IMR-90 (cell line): ENCODE measurements at regions not wholly inside any gene's neighbourhood (a gene's known extent, or its start where the extent isn't known, plus 50 kb on each side); places are given as distances from the start of the nearest gene placed in this dataset.

Experiments used
- ATAC-seq: fragments of 200-7000 bp; cut with Tn5 transposase; 2 replicates; pipeline ENCODE4 v1.9.1; 2020; ENCODE audit warnings: low read depth, mild to moderate bottlenecking, moderate library complexity
- BruUV-seq: library from RNA; stranded (reverse); fragments of 400-500 nt; replicated peaks from 2 replicates; lab custom pipeline; 2021; lab: Mats Ljungman, UMichigan
- CTCF ChIA-PET: fragments of 300-600 bp; formaldehyde crosslinking; extraction: SDS; loops from one replicate; lab custom pipeline; 2021; ENCODE audit warnings: antibody characterized with exemption; lab: Yijun Ruan, JAX
- POLR2A ChIA-PET: fragments of 300-600 bp; sonication (Branson Sonifier 250); formaldehyde crosslinking; loops from one replicate; lab custom pipeline; 2022; ENCODE audit warnings: antibody characterized with exemption; ENCODE audit not compliant: unreplicated experiment; lab: Charles Lee
- DNase-seq: peaks from one replicate; pipeline ENCODE4 v3.0.0; 2013
- H2AFZ ChIP-seq: replicated peaks from 2 replicates; pipeline ENCODE3; 2013; ENCODE audit warnings: low read length, mild to moderate bottlenecking; ENCODE audit not compliant: poor library complexity
- H2AK5ac ChIP-seq: 2 replicates; pipeline ENCODE4 v1.6.1; 2013; ENCODE audit warnings: low read depth, low read length, inconsistent platforms
- H2AK9ac ChIP-seq: replicated peaks from 2 replicates; pipeline ENCODE3; 2013; ENCODE audit warnings: mild to moderate bottlenecking, low read depth, low read length, moderate library complexity; ENCODE audit not compliant: poor library complexity
- H2BK120ac ChIP-seq: 2 replicates; pipeline ENCODE4 v1.6.1; 2013; ENCODE audit warnings: low read depth, low read length, inconsistent platforms
- H2BK15ac ChIP-seq: 3 replicates; pipeline ENCODE4 v1.6.1; 2013; ENCODE audit warnings: low read depth, low read length, inconsistent platforms
- H2BK20ac ChIP-seq: 2 replicates; pipeline ENCODE4 v1.6.1; 2013; ENCODE audit warnings: low read depth, mild to moderate bottlenecking, inconsistent platforms, low read length, moderate library complexity
- H2BK5ac ChIP-seq: 2 replicates; pipeline ENCODE4 v1.6.1; 2013; ENCODE audit warnings: mild to moderate bottlenecking, low read depth, low read length, inconsistent platforms; ENCODE audit not compliant: poor library complexity, severe bottlenecking
- H3K14ac ChIP-seq: replicated peaks from 2 replicates; pipeline ENCODE4 v1.6.1; 2013; ENCODE audit warnings: low read depth, low read length, inconsistent platforms
- H3K18ac ChIP-seq: 2 replicates; pipeline ENCODE4 v1.6.1; 2013; ENCODE audit warnings: low read depth, low read length, control low read depth
- H3K23ac ChIP-seq: 2 replicates; pipeline ENCODE4 v1.6.1; 2013; ENCODE audit warnings: low read depth, low read length, inconsistent platforms
- H3K27ac ChIP-seq: 2 replicates; pipeline ENCODE4 v1.5.1; 2013; ENCODE audit warnings: mild to moderate bottlenecking, control low read depth, low read length; ENCODE audit not compliant: insufficient read depth
- H3K27me3 ChIP-seq: 2 replicates; pipeline ENCODE4 v1.6.1; 2013; ENCODE audit warnings: low read length; ENCODE audit not compliant: control insufficient read depth, insufficient read depth
- H3K36me3 ChIP-seq: 2 replicates; pipeline ENCODE4 v1.6.1; 2013; ENCODE audit warnings: low read length, mixed read lengths; ENCODE audit not compliant: control insufficient read depth, insufficient read depth
- H3K4ac ChIP-seq: 2 replicates; pipeline ENCODE4 v1.6.1; 2013; ENCODE audit warnings: low read depth, low read length, inconsistent platforms
- H3K4me1 ChIP-seq: 2 replicates; pipeline ENCODE4 v1.6.1; 2013; ENCODE audit warnings: low read length, mixed read lengths; ENCODE audit not compliant: control insufficient read depth, insufficient read depth
- H3K4me2 ChIP-seq: 2 replicates; pipeline ENCODE4 v1.6.1; 2013; ENCODE audit warnings: low read depth, mild to moderate bottlenecking, control low read depth, low read length, moderate library complexity
- H3K4me3 ChIP-seq: 2 replicates; pipeline ENCODE4 v1.5.1; 2013; ENCODE audit warnings: low read depth, mild to moderate bottlenecking, control low read depth, low read length, moderate library complexity; ENCODE audit not compliant: insufficient read depth
- H3K56ac ChIP-seq: 2 replicates; pipeline ENCODE4 v1.6.1; 2013; ENCODE audit warnings: low read length, inconsistent platforms; ENCODE audit not compliant: insufficient read depth; ENCODE audit errors: extremely low read depth
- H3K79me1 ChIP-seq, 2 experiments: 2 replicates each; pipeline ENCODE4 v1.6.1; 2013; ENCODE audit warnings: low read length in 2 of 2, inconsistent platforms in 1 of 2, low read depth in 1 of 2
- H3K9ac ChIP-seq: 2 replicates; pipeline ENCODE4 v1.6.1; 2013; ENCODE audit warnings: low read depth, low read length, control low read depth
- H3K9me1 ChIP-seq: 2 replicates; pipeline ENCODE4 v1.6.1; 2013; ENCODE audit warnings: low read length, inconsistent platforms; ENCODE audit not compliant: insufficient read depth
- H3K9me3 ChIP-seq: 2 replicates; pipeline ENCODE4 v1.6.1; 2013; ENCODE audit warnings: low read length; ENCODE audit not compliant: control insufficient read depth, insufficient read depth
- H4K20me1 ChIP-seq: 2 replicates; pipeline ENCODE4 v1.6.1; 2013; ENCODE audit warnings: low read length, inconsistent platforms; ENCODE audit not compliant: insufficient read depth
- H4K5ac ChIP-seq: 2 replicates; pipeline ENCODE4 v1.6.1; 2013; ENCODE audit warnings: mild to moderate bottlenecking, low read depth, low read length, control low read depth
- H4K8ac ChIP-seq, 2 experiments: 2 replicates each; pipeline ENCODE4 v1.6.1; 2013; ENCODE audit warnings: low read depth in 2 of 2, low read length in 2 of 2, control low read depth in 1 of 2, inconsistent platforms in 1 of 2
- H4K91ac ChIP-seq: 2 replicates; pipeline ENCODE4 v1.6.1; 2013; ENCODE audit warnings: low read depth, low read length, inconsistent platforms; ENCODE audit not compliant: insufficient read depth
- BHLHE40 ChIP-seq: fragments of 150-350 bp; IDR thresholded peaks from 2 replicates; pipeline ENCODE4 v1.6.1; 2016; ENCODE audit warnings: mild to moderate bottlenecking, low read depth, low read length
- CEBPB ChIP-seq: IDR thresholded peaks from 2 replicates; pipeline ENCODE4 v1.6.1; 2012; ENCODE audit warnings: low read depth, low read length, improper control_type of control experiment
- CHD1 ChIP-seq: IDR thresholded peaks from 2 replicates; pipeline ENCODE4 v1.6.1; 2012; ENCODE audit warnings: low read depth, low read length, improper control_type of control experiment
- CTCF ChIP-seq: conservative IDR thresholded peaks from 2 replicates; pipeline ENCODE4 v1.5.1; 2012; ENCODE audit warnings: mild to moderate bottlenecking, low read depth, low read length, improper control_type of control experiment
- ELK1 ChIP-seq: fragments of 150-350 bp; IDR thresholded peaks from 2 replicates; pipeline ENCODE4 v1.6.1; 2016; ENCODE audit warnings: low read depth, mild to moderate bottlenecking, low read length, moderate library complexity, borderline replicate concordance
- FOS ChIP-seq: fragments of 150-350 bp; IDR thresholded peaks from 2 replicates; pipeline ENCODE4 v1.6.1; 2016; ENCODE audit warnings: low read depth, low read length
- MAFK ChIP-seq: IDR thresholded peaks from 2 replicates; pipeline ENCODE4 v1.6.1; 2012; ENCODE audit warnings: low read depth, low read length, improper control_type of control experiment
- MAZ ChIP-seq: IDR thresholded peaks from 2 replicates; pipeline ENCODE4 v1.6.1; 2012; ENCODE audit warnings: low read depth, mild to moderate bottlenecking, low read length, improper control_type of control experiment, moderate library complexity, borderline replicate concordance
- NFE2L2 ChIP-seq: fragments of 150-350 bp; IDR thresholded peaks from 2 replicates; pipeline ENCODE4 v1.6.1; 2016; ENCODE audit warnings: low read depth, mild to moderate bottlenecking, low read length
- POLR2A ChIP-seq: IDR thresholded peaks from 2 replicates; pipeline ENCODE4 v1.6.1; 2012; ENCODE audit warnings: mild to moderate bottlenecking, low read depth, low read length
- RAD21 ChIP-seq: IDR thresholded peaks from 2 replicates; pipeline ENCODE4 v1.6.1; 2012; ENCODE audit warnings: low read length, improper control_type of control experiment
- RCOR1 ChIP-seq: IDR thresholded peaks from 2 replicates; pipeline ENCODE4 v1.6.1; 2012; ENCODE audit warnings: mild to moderate bottlenecking, low read length, improper control_type of control experiment; ENCODE audit not compliant: insufficient replicate concordance
- RFX5 ChIP-seq: IDR thresholded peaks from 2 replicates; pipeline ENCODE4 v1.8.0; 2012; ENCODE audit warnings: low read depth, mild to moderate bottlenecking, low read length, moderate library complexity
- USF2 ChIP-seq: fragments of 150-350 bp; IDR thresholded peaks from 2 replicates; pipeline ENCODE4 v1.6.1; 2017; ENCODE audit warnings: mild to moderate bottlenecking, antibody characterized with exemption, low read length, low read depth
- dilution Hi-C: fragments of 300-500 bp; cut with HindIII; formaldehyde crosslinking; loops from one replicate; pipeline ENCODE4 v1.14.3; 2018; ENCODE audit warnings: low sequenced_read_pairs; ENCODE audit not compliant: unreplicated experiment
- in situ Hi-C: fragments of 300-500 bp; cut with MboI; formaldehyde crosslinking; loops from 3 replicates; pipeline ENCODE4 v1.14.3; 2019; ENCODE audit warnings: low sequenced_read_pairs, inconsistent platforms, mixed read lengths
- intact Hi-C: fragments of 100-400 bp; cut with micrococcal nuclease; formaldehyde crosslinking; loops from 2 replicates; pipeline ENCODE4 v1.10.0; 2022

- Histone ChIP-seq H3K4me2 (no peak overlapping the region), H2BK5ac (no peak overlapping the region), H2BK20ac (no peak overlapping the region), H2BK120ac (no peak overlapping the region), H3K36me3 (no peaks in the 10 kb centered on the region), H3K9me1 (no peaks in the 10 kb centered on the region), H3K79me1 (no peaks in the 10 kb centered on the region), H4K8ac (no peak overlapping the region), H3K9me3 (no peaks in the 10 kb centered on the region), H2AK9ac (no peak overlapping the region), H3K18ac (no peak overlapping the region), H3K27me3 (no peaks in the 10 kb centered on the region), H3K4me1 (no peaks in the 10 kb centered on the region), H3K27ac (no peak overlapping the region), H2AK5ac (no peak overlapping the region), H3K56ac (no peak overlapping the region), H3K4me3 (no peak overlapping the region), H3K14ac (no peak overlapping the region), H2BK15ac (no peak overlapping the region), H3K4ac (no peak overlapping the region), H4K5ac (no peak overlapping the region), H3K9ac (no peak overlapping the region), H3K23ac (no peak overlapping the region), H2AFZ (no peak overlapping the region), H4K20me1 (no peaks in the 10 kb centered on the region), H4K91ac (no peak overlapping the region)
- no peak for TF ChIP-seq RCOR1
- TF ChIP-seq CHD1: no peak
- TF ChIP-seq MAFK: no peak
- no peak for TF ChIP-seq RFX5
- no peak for TF ChIP-seq USF2
- no peak for TF ChIP-seq NFE2L2
- no peak for TF ChIP-seq CEBPB
- TF ChIP-seq CTCF: no peak
- no peak for TF ChIP-seq MAZ
- TF ChIP-seq RAD21: no peak
- no peak for TF ChIP-seq ELK1
- no peak for TF ChIP-seq POLR2A
- TF ChIP-seq FOS: no peak
- no peak for TF ChIP-seq BHLHE40
- dilution Hi-C loops: no loop called here
- ChIA-PET POLR2A (no interaction called here), CTCF (no interaction called here)
- no TSS peak for BruUV-seq
- intact Hi-C loops: no loop called here
- in situ Hi-C loops: no loop called here
- DNase-seq (no peak), ATAC-seq (no peak)
Observed at GRCh38 chrX:138890491-138890890, 179.0 kb upstream of the FGF13 start.
